ENCODE measurements at regions not wholly inside any gene's neighbourhood (a gene's known extent, or its start where the extent isn't known, plus 50 kb on each side); places are given as distances from the start of the nearest gene placed in this dataset.

GRCh38 chr1:106181866-106182265 lies 874.6 kb upstream of the PRMT6 start:
- no TSS peak for BruUV-seq (replicated peaks)
- no peaks in the 10 kb centered on the region for H3K4me1 Mint-ChIP-seq (ENCODE audit: insufficient read depth, unreplicated experiment)
- H3K4me3 Mint-ChIP-seq (ENCODE audit: unreplicated experiment): no peak overlapping the region
- intact Hi-C loops (cut with micrococcal nuclease): no loop called here
- H3K27ac Mint-ChIP-seq (ENCODE audit: low read depth, unreplicated experiment): no peak overlapping the region
- H3K36me3 Mint-ChIP-seq (ENCODE audit: insufficient read depth, unreplicated experiment): no peaks in the 10 kb centered on the region
- no peak for DNase-seq (ENCODE audit: unreplicated experiment)
- no peaks in the 10 kb centered on the region for H3K9me3 Mint-ChIP-seq (ENCODE audit: unreplicated experiment)
- no peak for TF ChIP-seq CTCF (IDR thresholded peaks at IDR 0.05; ENCODE audit: unreplicated experiment)
- ChIA-PET POLR2A (no interaction called here), CTCF (no interaction called here)
- H3K27me3 Mint-ChIP-seq (ENCODE audit: insufficient read depth, unreplicated experiment): no peaks in the 10 kb centered on the region

DNA sequence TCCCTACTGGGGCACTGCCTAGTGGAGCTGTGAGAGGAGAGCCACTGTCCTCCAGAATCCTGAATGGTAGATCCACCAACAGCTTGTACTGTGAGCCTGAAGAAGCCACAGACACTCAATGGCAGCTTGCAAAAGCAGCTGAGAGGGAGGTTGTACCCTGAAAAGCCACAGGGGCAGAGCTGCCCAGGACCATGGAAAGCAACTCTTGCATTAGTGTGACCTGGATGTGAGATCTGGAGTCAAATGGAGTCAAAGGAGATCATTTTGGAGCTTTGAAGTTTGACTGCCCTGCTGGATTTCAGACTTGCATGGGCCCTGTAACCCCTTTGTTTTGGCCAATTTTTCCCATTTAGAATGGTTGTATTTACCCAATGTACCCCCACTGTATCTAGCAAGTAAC lies 871.4 kb upstream of the PRMT6 start:
- Mint-ChIP-seq H3K4me3 (ENCODE audit: unreplicated experiment) (no peak overlapping the region), H3K36me3 (ENCODE audit: insufficient read depth, unreplicated experiment) (no peaks in the 10 kb centered on the region), H3K9me3 (ENCODE audit: unreplicated experiment) (no peaks in the 10 kb centered on the region), H3K27ac (ENCODE audit: low read depth, unreplicated experiment) (no peak overlapping the region), H3K27me3 (ENCODE audit: insufficient read depth, unreplicated experiment) (no peaks in the 10 kb centered on the region), H3K4me1 (ENCODE audit: insufficient read depth, unreplicated experiment) (no peaks in the 10 kb centered on the region)
- DNase-seq (ENCODE audit: unreplicated experiment): no peak
- intact Hi-C loops (cut with micrococcal nuclease): no loop called here
- POLR2A ChIA-PET: no interaction called here
- CTCF ChIA-PET: no interaction called here
- TF ChIP-seq CTCF (IDR thresholded peaks at IDR 0.05; ENCODE audit: unreplicated experiment): no peak
- BruUV-seq (replicated peaks): no TSS peak

GRCh38 chr1:106189780-106190179 lies 866.7 kb upstream of the PRMT6 start:
- Mint-ChIP-seq H3K27ac (ENCODE audit: low read depth, unreplicated experiment) (no peak overlapping the region), H3K9me3 (ENCODE audit: unreplicated experiment) (peaks cover 8% of the 10 kb centered on the region), H3K36me3 (ENCODE audit: insufficient read depth, unreplicated experiment) (no peaks in the 10 kb centered on the region), H3K4me1 (ENCODE audit: insufficient read depth, unreplicated experiment) (no peaks in the 10 kb centered on the region), H3K27me3 (ENCODE audit: insufficient read depth, unreplicated experiment) (no peaks in the 10 kb centered on the region), H3K4me3 (ENCODE audit: unreplicated experiment) (no peak overlapping the region)
- intact Hi-C loops (cut with micrococcal nuclease): no loop called here
- no peak for DNase-seq (ENCODE audit: unreplicated experiment)
- ChIA-PET POLR2A (no interaction called here), CTCF (interaction anchor here (0.9 kb wide), 1 partner anchor 78 kb away, joined by 5 read pairs; no protein-coding TSS in a partner anchor)
- BruUV-seq (replicated peaks): no TSS peak
- TF ChIP-seq CTCF (IDR thresholded peaks at IDR 0.05; ENCODE audit: unreplicated experiment): no peak

DNA sequence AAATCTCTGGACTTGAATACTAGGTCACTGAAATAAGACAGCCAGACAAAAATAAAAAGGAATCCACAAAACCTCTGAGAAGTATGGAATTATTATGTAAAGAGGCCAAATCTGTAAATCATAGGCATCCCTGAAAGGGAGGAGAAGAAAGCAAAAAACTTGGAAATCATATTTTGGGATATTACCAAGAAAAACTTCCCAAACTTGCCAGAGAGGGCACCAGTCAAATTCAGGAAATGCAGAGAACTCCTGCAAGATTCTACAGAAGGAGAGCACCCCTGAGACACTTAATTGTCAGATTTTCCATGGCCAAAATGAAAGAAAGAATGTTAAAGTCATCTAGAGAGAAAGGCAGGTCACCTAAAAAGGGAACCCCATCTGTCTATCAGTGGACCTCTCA lies 862.3 kb upstream of the PRMT6 start:
- Mint-ChIP-seq H3K4me3 (ENCODE audit: unreplicated experiment) (no peak overlapping the region), H3K27me3 (ENCODE audit: insufficient read depth, unreplicated experiment) (no peaks in the 10 kb centered on the region), H3K9me3 (ENCODE audit: unreplicated experiment) (peaks cover 8% of the 10 kb centered on the region), H3K27ac (ENCODE audit: low read depth, unreplicated experiment) (no peak overlapping the region), H3K36me3 (ENCODE audit: insufficient read depth, unreplicated experiment) (no peaks in the 10 kb centered on the region), H3K4me1 (ENCODE audit: insufficient read depth, unreplicated experiment) (no peaks in the 10 kb centered on the region)
- no TSS peak for BruUV-seq (replicated peaks)
- no peak for DNase-seq (ENCODE audit: unreplicated experiment)
- intact Hi-C loops (cut with micrococcal nuclease): no loop called here
- CTCF ChIA-PET: interaction anchor here (0.7 to 1.0 kb wide), 2 partner anchors 73 to 731 kb away, joined by 3 to 4 read pairs; no protein-coding TSS in a partner anchor
- POLR2A ChIA-PET: no interaction called here
- TF ChIP-seq CTCF (IDR thresholded peaks at IDR 0.05; ENCODE audit: unreplicated experiment): no peak

Measured in MCF 10A (cell line).